GM10248 (cell line): ENCODE measurements at regions not wholly inside any gene's neighbourhood (a gene's known extent, or its start where the extent isn't known, plus 50 kb on each side); places are given as distances from the start of the nearest gene placed in this dataset.

Source experiments
- CTCF ChIA-PET: fragments of 300-600 bp; sonication (Branson Sonifier 250); formaldehyde crosslinking; extraction: SDS; loops from one replicate; lab custom pipeline; 2021; ENCODE audit warnings: antibody characterized with exemption; lab: Yijun Ruan, JAX
- POLR2A ChIA-PET: fragments of 350-650 bp; sonication (Branson Sonifier 250); formaldehyde crosslinking; extraction: SDS; loops from one replicate; lab custom pipeline; 2020; ENCODE audit warnings: antibody characterized with exemption; lab: Yijun Ruan, JAX
- DNase-seq: peaks from one replicate; pipeline ENCODE4 v3.0.0; 2012; ENCODE audit errors: extremely low spot score
- CTCF ChIP-seq: IDR thresholded peaks from 2 replicates; pipeline ENCODE4 v1.5.1; 2012; ENCODE audit warnings: mild to moderate bottlenecking, low read depth; ENCODE audit errors: extremely low read depth, missing control alignments, control extremely low read depth

GRCh38 chr7:98702021-98702420 lies 84.9 kb downstream of the NPTX2 start:
- ChIA-PET CTCF (no interaction called here), POLR2A (no interaction called here)
- no peak for TF ChIP-seq CTCF
- no peak for DNase-seq

- CTCF ChIA-PET = interaction anchor here (1.4 kb wide), 1 partner anchor 42 kb away, joined by 3 read pairs; no protein-coding TSS in a partner anchor
These were observed 86.8 kb downstream of the NPTX2 start for GRCh38 chr7:98703916-98704315.

GRCh38 chr7:98705626-98706025 lies 88.5 kb downstream of the NPTX2 start:
- no peak for DNase-seq
- ChIA-PET CTCF (interaction anchor here (0.7 kb wide), 1 partner anchor 40 kb away, joined by 3 read pairs; no protein-coding TSS in a partner anchor), POLR2A (interaction anchor here (0.8 kb wide), 1 partner anchor 8 kb away, joined by 3 read pairs; no protein-coding TSS in a partner anchor)
- no peak for TF ChIP-seq CTCF

More at GRCh38 chr7:98703916-98704315, 86.8 kb downstream of the NPTX2 start:
- TF ChIP-seq CTCF = no peak
- POLR2A ChIA-PET = no interaction called here
- DNase-seq = no peak

GRCh38 chr7:98707076-98707475 lies 90.0 kb downstream of the NPTX2 start:
- ChIA-PET POLR2A (no interaction called here), CTCF (no interaction called here)
- no peak for DNase-seq
- no peak for TF ChIP-seq CTCF

- TF ChIP-seq CTCF = no peak
- CTCF ChIA-PET = no interaction called here
- DNase-seq = no peak
- POLR2A ChIA-PET = no interaction called here
These were observed 94.9 kb downstream of the NPTX2 start for GRCh38 chr7:98711945-98712344.

GRCh38 chr7:98713165-98713810 lies 96.2 kb downstream of the NPTX2 start:
- POLR2A ChIA-PET = no interaction called here
- no peak for DNase-seq
- no peak for TF ChIP-seq CTCF
- CTCF ChIA-PET = interaction anchor here (1.5 kb wide), 1 partner anchor 32 kb away, joined by 4 read pairs; no protein-coding TSS in a partner anchor
